GM12892 (cell line): ENCODE measurements at regions not wholly inside any gene's neighbourhood (a gene's known extent, or its start where the extent isn't known, plus 50 kb on each side); places are given as distances from the start of the nearest gene placed in this dataset.

Experiments
- POLR2A ChIP-seq: IDR thresholded peaks from 2 replicates; pipeline ENCODE4 v1.6.1; 2011; ENCODE audit warnings: low read depth, low read length, control low read depth
- POLR2AphosphoS5 ChIP-seq: IDR thresholded peaks from 2 replicates; pipeline ENCODE4 v1.6.1; 2011; ENCODE audit warnings: low read depth, low read length, control low read depth

GRCh38 chr11:113572136-113572735 is 97.0 kb upstream of the DRD2 start:
- no peak for TF ChIP-seq POLR2A
- TF ChIP-seq POLR2AphosphoS5 = no peak
